NT2/D1 (cell line): ENCODE measurements at regions not wholly inside any gene's neighbourhood (a gene's known extent, or its start where the extent isn't known, plus 50 kb on each side); places are given as distances from the start of the nearest gene placed in this dataset.

Source experiments
- SUZ12 ChIP-seq: IDR thresholded peaks from 2 replicates; pipeline ENCODE4 v1.6.1; 2011; ENCODE audit not compliant: insufficient read length, insufficient read depth; ENCODE audit errors: extremely low read depth
- YY1 ChIP-seq: IDR thresholded peaks from 2 replicates; pipeline ENCODE4 v1.6.1; 2011; ENCODE audit not compliant: insufficient read length, insufficient read depth

GRCh38 chr6:157761926-157762325, 61.1 kb upstream of the SNX9 start:
- TF ChIP-seq YY1, result no peak
- TF ChIP-seq SUZ12, result no peak
